Liver (tissue), 8 donors: ENCODE measurements at regions not wholly inside any gene's neighbourhood (a gene's known extent, or its start where the extent isn't known, plus 50 kb on each side); places are given as distances from the start of the nearest gene placed in this dataset.

Experiments used
- DNase-seq: peaks from one replicate; pipeline ENCODE4 v3.0.0-alpha.2; 2017; ENCODE audit warnings: low spot score
- H3K27ac ChIP-seq, 2 donors: one replicate each; pipeline ENCODE4 v1.7.0; 2013; ENCODE audit warnings: inconsistent platforms in 2 of 2, low read length in 2 of 2, control low read depth in 1 of 2, low read depth in 1 of 2, mild to moderate bottlenecking in 1 of 2
- H3K27me3 ChIP-seq, 4 donors: one replicate each; pipeline versions ENCODE4 v1.6.1 to v1.7.0; 2013; ENCODE audit warnings: low read length in 3 of 4, inconsistent platforms in 1 of 4, mild to moderate bottlenecking in 1 of 4, moderate library complexity in 1 of 4; ENCODE audit not compliant: control insufficient read depth in 4 of 4, insufficient read depth in 4 of 4
- H3K36me3 ChIP-seq, 4 donors: one replicate each; pipeline versions ENCODE4 v1.6.1 to v1.7.0; 2013; ENCODE audit warnings: low read length in 3 of 4, mild to moderate bottlenecking in 3 of 4, low read depth in 1 of 4, moderate library complexity in 1 of 4; ENCODE audit not compliant: control insufficient read depth in 4 of 4, insufficient read depth in 3 of 4
- H3K4me1 ChIP-seq, 4 donors: one replicate each; pipeline versions ENCODE4 v1.6.1 to v1.7.0; 2013; ENCODE audit warnings: low read length in 3 of 4, mild to moderate bottlenecking in 3 of 4, moderate library complexity in 1 of 4; ENCODE audit not compliant: control insufficient read depth in 4 of 4, insufficient read depth in 4 of 4
- H3K4me3 ChIP-seq, 3 donors: one replicate each; pipeline versions ENCODE4 v1.6.1 to v1.7.0; 2013; ENCODE audit warnings: low read length in 3 of 3, control low read depth in 1 of 3, low read depth in 1 of 3, mild to moderate bottlenecking in 1 of 3
- H3K9ac ChIP-seq, 2 donors: one replicate each; pipeline ENCODE4 v1.7.0; 2013; ENCODE audit warnings: low read length in 2 of 2, mild to moderate bottlenecking in 2 of 2, moderate library complexity in 2 of 2, control low read depth in 1 of 2, low read depth in 1 of 2
- H3K9me3 ChIP-seq, 4 donors: one replicate each; pipeline versions ENCODE4 v1.6.1 to v1.7.0; 2013; ENCODE audit warnings: low read length in 3 of 4; ENCODE audit not compliant: control insufficient read depth in 4 of 4
- ATF3 ChIP-seq: IDR thresholded peaks from 2 replicates; pipeline ENCODE4 v1.6.1; 2016; ENCODE audit warnings: antibody characterized with exemption
- CTCF ChIP-seq: fragments of 150-350 bp; IDR thresholded peaks from 2 replicates; pipeline ENCODE4 v1.5.1; 2017; ENCODE audit warnings: improper control_type of control experiment, low read depth, low read length; ENCODE audit not compliant: missing input control
- EGR1 ChIP-seq, 2 donors: IDR thresholded peaks; 2 replicates each; pipeline ENCODE4 v1.6.1; 2016 to 2018; ENCODE audit warnings: antibody characterized with exemption in 2 of 2, low read depth in 2 of 2
- FOXA1 ChIP-seq: IDR thresholded peaks from 2 replicates; pipeline ENCODE4 v1.6.1; 2016; ENCODE audit warnings: antibody characterized with exemption
- FOXA2 ChIP-seq: IDR thresholded peaks from 2 replicates; pipeline ENCODE4 v1.6.1; 2016; ENCODE audit warnings: antibody characterized with exemption
- GABPA ChIP-seq, 2 donors: IDR thresholded peaks in 1 of 2; conservative IDR thresholded peaks in 1 of 2; 2 replicates each; pipeline ENCODE4 v1.6.1; 2016; ENCODE audit warnings: antibody characterized with exemption in 2 of 2, mild to moderate bottlenecking in 1 of 2, moderate library complexity in 1 of 2
- HNF4A ChIP-seq, 2 donors: conservative IDR thresholded peaks; 2 replicates each; pipeline ENCODE4 v1.6.1; 2016; ENCODE audit warnings: antibody characterized with exemption in 2 of 2, mild to moderate bottlenecking in 2 of 2
- HNF4G ChIP-seq: IDR thresholded peaks from 2 replicates; pipeline ENCODE4 v1.6.1; 2016; ENCODE audit warnings: antibody characterized with exemption
- MAX ChIP-seq: IDR thresholded peaks from 2 replicates; pipeline ENCODE4 v1.6.1; 2016; ENCODE audit warnings: antibody characterized with exemption
- NR2F2 ChIP-seq: IDR thresholded peaks from 2 replicates; pipeline ENCODE4 v1.6.1; 2016; ENCODE audit warnings: antibody characterized with exemption
- RAD21 ChIP-seq, 2 donors: IDR thresholded peaks; 2 replicates each; pipeline ENCODE4 v1.6.1; 2016; ENCODE audit warnings: antibody characterized with exemption in 2 of 2, mild to moderate bottlenecking in 2 of 2
- REST ChIP-seq: IDR thresholded peaks from 2 replicates; pipeline ENCODE4 v1.6.1; 2016; ENCODE audit warnings: antibody characterized with exemption, mild to moderate bottlenecking
- RXRA ChIP-seq, 2 donors: IDR thresholded peaks; 2 replicates each; pipeline ENCODE4 v1.6.1; 2017 to 2018; ENCODE audit warnings: antibody characterized with exemption in 2 of 2, mild to moderate bottlenecking in 1 of 2
- SP1 ChIP-seq: IDR thresholded peaks from 2 replicates; pipeline ENCODE4 v1.6.1; 2018; ENCODE audit warnings: antibody characterized with exemption, mild to moderate bottlenecking
- TAF1 ChIP-seq: conservative IDR thresholded peaks from 2 replicates; pipeline ENCODE4 v1.6.1; 2016; ENCODE audit warnings: antibody characterized with exemption, mild to moderate bottlenecking
- YY1 ChIP-seq: IDR thresholded peaks from 2 replicates; pipeline ENCODE4 v1.6.1; 2016; ENCODE audit warnings: antibody characterized with exemption, mild to moderate bottlenecking
- ZBTB33 ChIP-seq: IDR thresholded peaks from 2 replicates; pipeline ENCODE4 v1.6.1; 2016; ENCODE audit warnings: antibody characterized with exemption
- WGBS: extraction: QIAGEN DNeasy Blood & Tissue Kit; methylation state at CpG from one replicate; pipeline ENCODE4 v1.1.7; 2013; 5-methylcytosine and 5-hydroxymethylcytosine counted together
- donor health status: healthy.
- donor health status: healthy.
- donor health status: healthy.
- donor health status: healthy.
- donor health status: healthy.

GRCh38 chr4:30525662-30526315, 194.4 kb upstream of the PCDH7 start:
- Histone ChIP-seq H3K9ac (no peak overlapping the region), H3K27me3 (no peaks in the 10 kb centered on the region), H3K27ac (no peak overlapping the region), H3K9me3 (peaks cover 0 to 8% (median 0%) of the 10 kb centered on the region in 4 donors), H3K36me3 (no peaks in the 10 kb centered on the region), H3K4me3 (no peak overlapping the region), H3K4me1 (no peaks in the 10 kb centered on the region)
- TF ChIP-seq HNF4A (conservative IDR thresholded peaks at IDR 0.05) (no peak), TAF1 (no peak), SP1 (no peak), EGR1 (IDR thresholded peaks at IDR 0.05; ENCODE audit: low read depth in 2 of 2) (no peak)
- DNase-seq = no peak
- WGBS = 87% methylated on average over 5 of the region's 5 CpGs

GRCh38 chr4:30535255-30535654, 184.9 kb upstream of the PCDH7 start:
- DNase-seq = no peak
- Histone ChIP-seq H3K4me1 (no peaks in the 10 kb centered on the region), H3K27me3 (no peaks in the 10 kb centered on the region), H3K36me3 (no peaks in the 10 kb centered on the region), H3K27ac (no peak overlapping the region), H3K9ac (no peak overlapping the region), H3K4me3 (no peak overlapping the region), H3K9me3 (no peaks in the 10 kb centered on the region)
- TF ChIP-seq GABPA (IDR thresholded peaks at IDR 0.05 in 1 of 2, conservative IDR thresholded peaks at IDR 0.05 in 1 of 2) = no peak
- TF ChIP-seq NR2F2 = no peak
- TF ChIP-seq FOXA1 = no peak
- TF ChIP-seq REST = no peak
- no peak for TF ChIP-seq HNF4G
- no peak for TF ChIP-seq ATF3
- TF ChIP-seq ZBTB33 = no peak
- no peak for TF ChIP-seq HNF4A (conservative IDR thresholded peaks at IDR 0.05)
- no peak for TF ChIP-seq TAF1
- TF ChIP-seq MAX = no peak
- TF ChIP-seq RXRA (IDR thresholded peaks at IDR 0.05) = no peak
- TF ChIP-seq FOXA2 = no peak
- TF ChIP-seq RAD21 (IDR thresholded peaks at IDR 0.05) = no peak
- no peak for TF ChIP-seq EGR1 (IDR thresholded peaks at IDR 0.05; ENCODE audit: low read depth in 2 of 2)
- TF ChIP-seq YY1 = no peak
- no peak for TF ChIP-seq CTCF
- 83% methylated on average over 3 of the region's 3 CpGs for WGBS
